ENCODE measurements at regions not wholly inside any gene's neighbourhood (a gene's known extent, or its start where the extent isn't known, plus 50 kb on each side); places are given as distances from the start of the nearest gene placed in this dataset.

DNA sequence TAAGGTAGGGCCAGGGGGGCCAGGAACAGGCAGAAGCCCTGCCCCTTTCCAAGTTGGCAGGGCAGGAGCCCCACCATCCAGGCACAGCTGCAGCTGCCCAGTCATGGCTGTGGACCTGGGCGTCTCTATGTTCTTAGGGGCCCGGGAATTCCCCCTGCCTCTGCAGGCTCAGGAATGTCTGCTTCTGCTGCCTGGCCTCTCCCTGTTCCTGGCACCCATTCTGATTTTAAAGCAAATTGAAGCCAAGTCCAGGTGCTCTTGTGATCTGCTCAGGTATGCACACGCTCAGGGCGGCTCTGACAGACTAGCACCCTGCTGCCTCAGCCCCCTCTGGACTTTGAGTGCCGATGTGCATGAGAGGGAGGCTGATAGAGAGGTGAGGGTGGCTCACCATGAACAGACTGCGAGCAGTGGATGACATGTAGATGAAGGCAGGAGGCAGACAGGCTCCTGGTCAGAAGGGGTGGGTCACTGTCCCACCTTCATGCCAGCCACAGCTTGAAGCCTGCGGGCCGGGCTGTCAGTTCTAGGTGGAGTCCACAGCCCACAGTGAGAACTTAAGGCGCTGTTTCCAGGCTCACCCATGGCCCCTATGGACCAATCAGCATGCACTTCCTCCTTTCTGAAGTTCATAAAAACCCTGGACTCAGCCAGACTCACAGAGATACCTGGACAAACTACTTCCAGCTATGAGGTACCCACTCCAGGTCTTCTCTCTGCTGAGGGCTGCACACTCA is 747.8 kb upstream of the GBE1 start:
- DNase-seq (ENCODE audit: low read depth, low spot score) = no peak

DNA sequence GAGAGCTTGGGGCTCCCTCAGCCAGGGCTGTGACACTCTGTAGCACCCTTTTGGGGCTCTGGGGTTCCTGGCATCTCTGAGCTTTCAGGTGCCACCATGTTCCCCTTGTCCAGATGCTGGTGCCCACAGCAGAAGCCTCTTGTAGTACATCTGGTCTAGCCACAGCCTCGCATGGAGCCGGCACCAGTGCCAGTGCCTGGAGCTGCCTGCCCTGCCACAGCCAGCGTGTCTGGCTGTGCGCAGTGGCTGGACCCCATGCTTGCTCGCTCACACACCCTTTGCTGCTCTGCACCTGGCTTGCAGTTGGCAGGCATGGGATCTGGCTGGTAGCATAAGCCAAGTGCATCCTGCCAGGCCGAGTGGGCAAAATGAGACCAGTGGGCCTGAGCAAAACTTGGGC is 744.8 kb upstream of the GBE1 start:
- DNase-seq (ENCODE audit: low read depth, low spot score) = no peak

DNA sequence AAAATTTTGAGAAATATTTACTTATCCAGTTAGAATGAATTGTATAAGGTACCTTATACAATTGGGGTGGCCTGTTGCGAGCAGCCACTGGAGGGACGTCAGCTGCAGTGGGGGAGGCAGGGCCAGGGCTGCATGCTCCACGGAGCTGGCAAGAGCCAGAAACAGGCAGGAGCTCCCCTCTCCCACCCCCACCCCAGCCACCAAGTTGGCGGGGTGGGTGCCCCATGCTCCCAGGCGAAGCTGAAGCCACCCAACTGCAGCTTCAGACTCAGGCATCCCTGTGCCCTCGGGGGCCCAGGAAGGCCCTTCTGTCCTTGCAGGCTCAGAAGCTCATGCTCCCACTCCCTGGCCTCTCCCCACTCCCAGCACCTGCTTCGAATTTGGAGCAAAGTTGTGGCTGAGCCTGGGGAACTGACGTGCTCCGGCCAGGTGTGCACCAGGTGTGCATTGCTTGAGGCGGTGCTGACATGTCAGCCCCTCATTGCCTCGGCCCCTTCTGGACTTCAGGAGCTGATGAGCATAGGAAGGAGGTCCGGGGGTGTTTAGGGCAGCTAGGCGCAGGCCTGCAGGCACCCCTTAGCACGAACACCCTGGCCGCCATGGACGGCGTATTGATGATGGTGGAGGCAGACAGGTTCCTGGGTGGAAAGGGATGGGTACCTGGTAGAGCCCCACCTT is 743.8 kb upstream of the GBE1 start:
- DNase-seq (ENCODE audit: low read depth, low spot score) = no peak

DNA sequence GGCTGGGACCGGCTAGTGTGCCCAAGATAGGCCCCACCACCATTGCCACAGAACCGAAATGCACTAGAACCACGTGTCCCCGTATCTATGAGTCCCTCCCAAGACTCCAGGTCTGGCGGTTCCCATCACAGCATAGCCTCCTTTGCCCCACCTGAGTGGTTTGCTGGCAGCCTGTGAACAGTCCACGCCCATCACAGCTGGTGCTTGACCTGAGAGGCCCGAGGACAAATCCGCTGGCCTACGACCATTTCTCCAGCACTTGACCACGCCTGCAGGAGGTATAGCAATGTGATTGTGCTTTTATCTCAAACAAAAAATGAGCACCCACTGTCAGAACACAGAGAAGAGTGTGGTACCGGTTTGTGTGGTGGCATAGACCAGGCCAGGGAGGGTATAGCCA is 736.7 kb upstream of the GBE1 start:
- DNase-seq (ENCODE audit: low read depth, low spot score) = no peak

DNA sequence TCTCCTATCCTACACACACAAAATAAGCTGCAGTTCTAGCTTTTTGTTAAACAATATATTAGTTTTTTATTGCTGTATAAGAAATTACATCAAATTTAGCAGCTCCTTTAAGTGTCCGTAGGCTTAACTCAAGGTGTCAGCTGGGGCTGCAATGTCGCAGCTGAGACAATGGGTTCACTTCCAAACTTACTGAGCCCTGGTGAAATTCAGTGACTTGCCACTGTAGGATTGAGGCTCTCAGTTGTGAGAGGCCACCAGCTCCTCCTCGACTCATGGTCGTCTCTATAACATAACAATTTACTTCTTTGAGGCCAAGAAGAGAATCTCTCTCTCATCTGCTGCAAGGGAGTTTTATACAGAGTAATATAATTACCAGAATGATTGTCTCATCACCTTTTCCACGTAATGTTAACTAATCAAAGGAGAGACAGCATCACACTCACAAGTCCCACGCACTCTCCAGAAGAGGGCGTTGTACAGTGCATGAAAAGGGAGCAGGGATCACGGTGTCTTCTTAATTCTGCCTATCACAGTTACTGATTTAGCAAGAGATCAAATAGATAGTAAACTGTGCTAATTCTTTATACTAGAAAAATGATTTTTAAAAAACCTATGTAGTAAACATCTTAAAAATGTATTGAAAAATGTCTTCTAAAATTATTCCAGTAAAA is 735.6 kb upstream of the GBE1 start:
- peak; percentile 23 for DNase-seq (ENCODE audit: low read depth, low spot score)

DNA sequence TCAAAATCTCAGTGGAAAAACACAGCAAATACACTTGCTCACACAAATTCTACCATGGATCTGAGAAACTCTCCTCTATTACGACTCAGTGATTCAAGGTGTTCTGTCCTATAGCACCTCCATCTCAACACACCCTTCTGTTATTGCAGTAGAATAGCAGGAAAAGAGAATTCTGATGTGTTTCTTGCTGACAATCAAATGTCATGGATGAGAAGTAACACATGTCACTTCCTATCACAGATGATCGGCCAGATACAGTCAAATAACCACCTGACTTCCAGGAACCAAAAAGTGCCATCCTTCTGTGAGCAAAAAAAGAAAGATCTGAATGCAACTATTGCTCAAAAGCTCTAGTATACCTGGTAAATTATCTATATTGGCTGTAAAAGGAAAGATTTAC is 734.2 kb upstream of the GBE1 start:
- DNase-seq (ENCODE audit: low read depth, low spot score) = no peak

DNA sequence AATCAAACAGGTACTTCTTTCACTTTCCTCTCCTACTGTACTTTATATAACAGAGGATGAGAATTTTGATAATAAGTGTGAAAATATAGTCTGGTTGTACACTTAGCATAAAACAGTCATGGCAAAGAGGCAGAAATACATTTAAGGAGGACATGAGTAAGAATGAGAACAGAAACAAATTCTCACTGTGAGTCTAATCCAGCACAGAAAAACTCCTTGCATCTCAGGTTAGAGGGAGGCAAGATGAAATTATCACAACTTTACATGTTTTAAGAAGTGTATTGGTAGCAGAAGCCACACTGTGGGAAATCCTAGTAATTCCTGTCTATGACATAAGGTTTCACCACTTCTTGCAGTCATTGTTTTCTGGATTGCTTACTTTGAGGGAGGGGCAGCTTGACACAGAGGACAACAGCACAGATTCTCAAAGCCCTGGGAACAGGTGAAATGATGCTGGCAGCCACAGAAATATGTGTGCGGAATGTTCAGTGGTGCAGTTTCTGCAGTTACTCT is 733.6 kb upstream of the GBE1 start:
- DNase-seq (ENCODE audit: low read depth, low spot score) = no peak

DNA sequence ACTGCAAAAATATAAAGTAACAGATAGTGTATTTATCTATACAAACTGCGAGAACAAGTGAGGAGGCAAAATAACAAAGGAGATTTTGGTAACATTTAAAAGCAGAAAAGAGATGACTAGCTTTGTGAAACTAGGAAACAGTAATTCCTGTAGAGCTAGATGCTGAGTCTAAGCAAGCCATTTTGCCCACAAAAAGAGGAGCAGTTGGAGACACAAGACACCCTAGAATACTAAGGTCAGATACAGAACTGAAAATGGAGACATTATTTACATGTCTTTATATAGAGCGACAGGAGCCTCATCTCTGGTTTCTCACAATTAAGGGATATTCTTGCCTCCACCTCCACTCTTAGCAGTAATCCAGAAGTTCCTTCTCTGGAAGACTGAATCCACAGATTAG is 732.4 kb upstream of the GBE1 start:
- DNase-seq (ENCODE audit: low read depth, low spot score) = no peak

DNA sequence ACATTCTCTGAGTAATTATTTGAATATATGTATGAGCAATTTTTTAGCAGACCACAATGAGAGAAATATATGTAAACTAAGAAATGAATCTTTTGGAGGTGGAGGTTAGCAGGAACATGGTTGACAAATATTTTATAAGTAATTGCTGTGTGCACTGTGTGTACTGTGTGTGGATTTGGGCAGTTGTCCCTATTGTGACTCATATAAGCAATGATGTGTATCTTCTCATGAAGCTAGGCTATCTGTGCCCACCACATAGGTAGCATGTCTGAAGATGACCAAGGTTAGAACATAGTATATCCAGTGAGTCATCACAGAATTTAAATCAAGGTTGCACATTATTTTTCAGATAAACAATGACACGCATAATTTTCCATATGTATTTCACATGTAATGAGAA is 713.9 kb upstream of the GBE1 start:
- no peak for DNase-seq (ENCODE audit: low read depth, low spot score)

DNA sequence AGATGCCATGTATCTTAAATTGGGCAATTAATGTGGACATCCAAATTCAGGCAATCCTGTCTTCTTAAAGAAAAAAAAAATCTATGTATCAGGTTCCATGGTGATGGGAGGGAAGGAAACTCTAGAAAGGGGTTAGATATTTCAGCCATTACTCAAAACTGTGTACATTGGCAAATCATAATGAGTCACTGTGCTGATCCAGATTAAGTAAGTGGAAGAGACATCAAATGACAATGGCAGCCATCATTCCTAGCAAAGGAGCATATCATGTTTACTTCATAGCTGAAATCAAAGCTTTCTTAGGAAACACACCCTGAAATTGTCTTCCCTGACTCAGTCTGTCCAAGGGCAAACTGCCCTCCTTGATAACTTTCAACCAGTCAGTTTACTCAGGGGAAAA is 713.3 kb upstream of the GBE1 start:
- DNase-seq (ENCODE audit: low read depth, low spot score) = no peak

DNA sequence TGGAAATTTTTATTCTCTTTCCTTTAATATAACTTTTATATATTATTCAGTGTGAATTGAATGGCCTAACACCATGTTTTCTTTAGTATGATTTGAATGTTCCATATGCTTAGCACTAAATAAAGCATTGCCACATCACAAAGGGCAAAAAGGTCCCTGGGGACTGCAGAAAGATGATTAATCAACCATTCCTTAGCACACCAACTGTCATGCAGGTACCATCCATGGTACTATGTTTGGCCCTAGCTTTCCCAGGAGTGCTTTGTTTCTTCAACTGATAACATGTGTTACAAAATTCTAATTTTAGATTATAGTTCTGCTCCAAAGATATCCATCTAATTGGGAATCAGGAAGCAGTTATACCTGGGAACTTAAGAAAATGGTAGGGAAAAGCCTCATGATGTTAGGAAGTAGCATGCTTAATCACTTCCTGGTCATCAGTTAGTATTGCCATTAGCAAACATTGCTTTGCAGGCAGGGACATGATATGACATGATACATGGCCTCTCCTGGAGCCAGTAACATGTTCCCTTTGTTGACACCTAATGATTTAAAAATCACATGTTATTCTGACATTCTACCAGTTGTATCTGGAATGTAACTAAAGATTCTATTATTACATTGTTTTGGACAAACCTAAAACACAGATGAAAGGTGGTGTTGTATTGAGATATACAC is 712.6 kb upstream of the GBE1 start:
- no peak for DNase-seq (ENCODE audit: low read depth, low spot score)

DNA sequence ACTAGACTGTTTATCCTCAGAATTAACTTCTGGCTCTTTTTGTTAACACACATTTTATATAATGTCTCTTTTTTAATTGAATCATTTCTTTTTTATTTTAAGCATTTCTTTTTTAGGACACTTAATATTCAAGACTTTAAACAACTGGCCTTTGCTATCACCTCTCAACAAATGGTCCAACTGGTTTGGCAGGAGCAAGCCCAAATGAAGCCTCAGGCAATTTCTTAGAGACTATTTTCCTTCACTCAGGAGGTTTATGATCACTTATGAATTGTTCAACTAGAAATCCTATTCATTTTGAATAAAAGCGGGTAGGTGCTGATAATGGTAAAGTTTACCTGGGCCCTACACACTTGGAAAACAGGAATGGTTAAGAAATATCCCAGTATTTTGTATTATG is 705.6 kb upstream of the GBE1 start:
- DNase-seq (ENCODE audit: low read depth, low spot score) = no peak

DNA sequence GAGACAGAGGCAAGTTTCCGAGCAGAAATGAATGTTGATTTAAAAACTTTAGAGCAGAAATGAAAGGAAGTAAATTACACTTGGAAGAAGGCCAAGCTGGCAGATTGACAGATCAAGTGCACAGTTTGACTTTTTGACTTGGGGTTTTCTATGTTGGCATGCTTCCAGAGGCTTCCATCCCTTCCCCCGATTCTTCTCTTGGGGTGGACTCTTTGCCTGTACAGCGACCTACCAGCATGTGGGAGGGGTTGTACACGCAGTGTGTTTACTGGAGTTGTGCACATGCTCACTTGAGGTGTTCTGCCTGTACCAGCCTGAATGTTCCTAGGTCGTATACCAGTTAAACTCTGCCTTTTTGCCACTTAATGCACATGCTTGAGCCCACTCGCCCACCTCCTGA is 701.5 kb upstream of the GBE1 start:
- DNase-seq (ENCODE audit: low read depth, low spot score) = no peak

DNA sequence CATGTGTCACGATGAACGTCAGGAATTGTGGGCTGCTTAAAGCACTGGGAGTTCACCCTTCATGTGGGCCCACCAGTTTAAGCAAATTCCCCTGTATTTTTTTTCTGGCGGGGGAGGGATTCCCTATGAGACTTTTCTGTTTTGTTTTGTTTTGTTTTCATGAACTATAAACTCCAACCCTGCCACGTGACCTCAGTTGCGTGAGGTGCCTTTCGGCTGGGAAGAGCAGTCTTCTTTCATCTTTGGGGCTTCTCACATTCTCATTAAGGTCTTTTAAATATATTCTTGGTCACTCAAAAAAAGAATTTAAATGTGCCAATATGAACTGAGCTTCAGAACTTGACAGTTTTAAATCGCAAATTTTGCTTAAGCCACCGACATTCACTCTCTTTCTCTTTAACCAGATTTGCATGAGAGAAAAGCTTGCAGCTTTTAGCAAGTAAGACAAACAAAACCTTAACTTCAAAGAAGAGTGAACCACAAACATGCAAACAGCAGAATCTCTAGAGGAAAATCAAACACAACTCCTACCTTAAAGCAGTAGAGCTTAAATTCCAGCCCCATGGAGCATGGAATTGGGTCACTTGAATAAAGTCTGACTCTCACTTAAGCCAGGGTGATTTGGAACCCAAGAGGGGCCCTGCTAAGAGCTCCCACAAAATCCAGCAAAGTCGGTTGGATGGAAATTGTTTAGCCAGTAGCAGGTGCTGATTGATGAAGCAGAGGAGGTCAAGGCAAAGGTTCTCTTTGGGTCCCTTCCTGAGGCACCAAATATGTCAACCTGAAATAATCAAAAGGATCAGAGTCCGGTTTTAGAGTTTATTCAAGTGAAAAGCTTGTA is 699.8 kb upstream of the GBE1 start:
- DNase-seq (ENCODE audit: low read depth, low spot score) = no peak

DNA sequence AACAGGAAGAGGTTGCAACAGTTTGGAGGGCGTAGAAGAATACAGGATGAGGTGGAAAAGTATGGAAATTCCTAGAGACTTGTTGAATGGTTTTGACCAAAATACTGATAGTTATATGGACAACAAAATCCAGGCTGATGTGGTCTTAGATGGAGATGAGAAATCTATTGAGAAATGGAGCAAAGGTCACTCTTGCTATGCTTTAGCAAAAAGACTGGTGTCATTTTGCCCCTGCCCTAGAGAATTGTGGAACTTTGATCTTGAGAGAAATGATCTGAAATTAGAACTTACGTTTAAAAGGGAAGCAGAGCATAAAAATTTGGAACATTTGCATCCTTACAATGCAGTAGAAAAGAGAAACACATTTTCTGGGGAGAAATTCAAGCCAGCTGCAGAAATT is 686.9 kb upstream of the GBE1 start:
- no peak for DNase-seq (ENCODE audit: low read depth, low spot score)

DNA sequence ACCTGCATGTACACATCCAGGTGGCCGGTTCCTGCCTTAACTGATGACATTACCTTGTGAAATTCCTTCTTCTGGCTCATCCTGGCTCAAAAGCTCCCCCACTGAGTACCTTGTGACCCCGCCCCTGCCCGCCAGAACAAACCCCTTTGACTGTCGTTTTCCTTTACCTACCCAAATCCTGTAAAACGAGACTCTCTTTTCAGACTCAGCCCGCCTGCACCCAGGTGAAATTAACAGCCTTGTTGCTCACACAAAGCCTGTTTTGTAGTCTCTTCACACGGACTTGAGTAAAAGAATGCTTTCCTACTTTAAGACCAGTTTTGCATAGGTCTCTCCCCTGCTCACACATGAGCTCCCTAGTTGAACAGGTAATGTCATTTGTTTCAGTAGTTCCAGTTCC is 667.4 kb upstream of the GBE1 start:
- peak; percentile 82 for DNase-seq (ENCODE audit: low read depth, low spot score)

DNA sequence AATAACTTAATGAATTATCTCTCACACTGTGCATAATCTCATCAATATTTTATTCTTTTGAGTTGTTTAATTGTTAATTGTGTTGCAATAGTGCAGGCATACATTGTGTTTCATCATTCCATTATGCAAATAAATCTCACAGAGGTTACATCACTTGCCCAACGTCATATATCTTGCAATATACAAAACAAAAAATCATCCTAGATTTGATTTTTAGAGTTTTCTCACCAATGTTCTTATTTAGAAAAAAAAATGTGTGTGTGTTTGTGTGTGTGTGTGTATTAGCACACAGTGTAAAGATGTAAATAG is 662.5 kb upstream of the GBE1 start:
- no peak for DNase-seq (ENCODE audit: low read depth, low spot score)

DNA sequence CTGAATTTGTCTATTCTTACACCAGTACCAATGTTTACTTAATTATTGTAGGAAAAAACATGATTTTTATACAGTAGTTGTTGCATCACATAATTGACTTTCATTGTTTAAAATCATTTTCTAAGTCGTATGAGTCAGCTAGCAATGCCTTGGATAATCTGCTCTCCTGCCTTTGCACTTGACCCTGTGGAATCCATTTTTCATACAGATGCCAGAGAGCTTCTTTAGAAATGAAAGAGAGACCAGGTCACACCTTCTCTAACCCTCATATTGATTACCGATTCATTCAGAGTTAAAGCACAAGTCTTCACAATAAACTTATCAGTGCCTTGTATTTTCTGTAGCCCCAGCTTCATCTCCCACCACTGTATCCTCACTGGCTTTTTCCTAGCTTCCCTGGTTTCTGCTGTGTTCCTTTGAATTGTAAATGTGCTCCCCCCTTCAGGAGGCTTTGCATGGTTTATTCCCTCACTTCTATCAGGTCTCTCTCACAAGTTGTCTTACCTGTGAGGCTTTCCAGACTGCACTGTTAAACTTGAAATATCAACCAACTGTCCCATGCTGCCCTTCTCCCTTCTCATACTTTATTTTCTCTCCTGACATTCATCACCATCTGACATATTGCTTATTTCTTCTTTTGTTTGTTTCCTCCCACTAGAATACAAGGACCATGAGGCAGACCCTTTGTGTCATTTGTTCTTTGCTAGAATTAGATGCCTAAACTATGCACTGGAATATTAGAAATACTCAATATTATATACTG is 662.0 kb upstream of the GBE1 start:
- no peak for DNase-seq (ENCODE audit: low read depth, low spot score)

DNA sequence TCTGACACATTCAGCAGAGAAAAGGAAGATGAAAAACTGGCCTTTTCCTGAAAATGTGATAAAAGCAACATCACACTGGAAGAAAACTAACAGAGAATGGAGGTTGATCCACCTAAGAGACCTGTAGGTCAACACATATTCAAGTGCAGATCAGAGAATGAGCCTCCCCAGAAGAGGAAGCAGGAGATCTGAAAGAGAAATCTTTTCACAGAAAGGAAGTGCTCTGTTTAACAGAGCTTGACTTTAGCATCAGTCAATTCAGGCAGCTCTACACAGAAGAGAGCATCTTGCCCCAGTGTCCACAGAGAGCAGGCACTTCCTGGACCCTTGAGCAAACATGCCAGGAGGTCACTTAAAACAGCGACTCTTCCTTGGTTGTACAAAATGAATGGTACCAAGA is 655.4 kb upstream of the GBE1 start:
- no peak for DNase-seq (ENCODE audit: low read depth, low spot score)

DNA sequence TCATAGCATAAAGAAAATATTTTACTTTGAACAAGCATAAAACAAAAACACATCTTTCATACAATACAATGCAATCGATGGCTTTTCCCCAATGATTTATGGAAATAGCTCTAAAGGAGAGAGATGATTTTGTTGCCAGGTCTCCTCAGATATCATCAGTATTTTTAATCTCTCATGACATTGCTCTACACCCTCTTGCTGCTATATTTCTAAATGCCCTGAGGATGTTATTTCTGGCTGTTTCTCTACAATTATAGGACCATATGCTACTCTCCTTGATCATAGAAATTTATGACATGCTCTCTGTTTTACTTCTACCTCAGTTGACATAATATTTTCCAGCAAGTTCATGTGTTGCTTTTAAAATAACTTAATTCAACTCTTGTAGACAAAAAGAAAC is 654.9 kb upstream of the GBE1 start:
- DNase-seq (ENCODE audit: low read depth, low spot score) = no peak

DNA sequence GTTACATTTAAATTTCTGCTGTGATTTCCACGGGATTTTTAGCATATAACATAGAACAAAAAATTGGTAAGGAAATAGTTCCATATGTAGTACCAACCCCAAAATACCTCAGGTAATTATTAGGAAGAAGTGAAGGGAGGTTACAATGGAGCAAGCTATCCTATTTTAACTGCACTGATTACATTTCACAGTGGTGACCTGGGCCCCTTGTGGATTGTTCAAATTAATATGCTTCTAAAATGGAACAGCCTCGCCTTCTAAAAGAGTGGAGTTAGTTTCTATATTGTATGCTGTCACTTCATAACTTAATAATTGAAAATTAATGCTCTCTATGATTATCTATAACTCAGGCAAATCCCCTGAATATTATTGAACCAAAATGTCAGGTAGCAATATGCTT is 651.7 kb upstream of the GBE1 start:
- DNase-seq (ENCODE audit: low read depth, low spot score) = no peak

All from ELF-1 (cell line).